Activated naive CD8-positive, alpha-beta T cell treated with anti-CD3 and anti-CD28 coated beads for 36 hours (primary cell): ENCODE measurements at regions not wholly inside any gene's neighbourhood (a gene's known extent, or its start where the extent isn't known, plus 50 kb on each side); places are given as distances from the start of the nearest gene placed in this dataset.

Experiments
- DNase-seq: peaks from one replicate; pipeline ENCODE4 v3.0.0; 2021
- H3K27ac Mint-ChIP-seq: one replicate; pipeline ENCODE4 v1.8.0; 2022; ENCODE audit warnings: mild to moderate bottlenecking, moderate library complexity, mixed read lengths
- H3K27me3 Mint-ChIP-seq: one replicate; pipeline ENCODE4 v1.8.0; 2022; ENCODE audit warnings: mild to moderate bottlenecking, mixed read lengths
- H3K36me3 Mint-ChIP-seq: one replicate; pipeline ENCODE4 v1.8.0; 2021; ENCODE audit warnings: mild to moderate bottlenecking, mixed read lengths
- H3K4me1 Mint-ChIP-seq: one replicate; pipeline ENCODE4 v1.8.0; 2021; ENCODE audit warnings: mixed read lengths
- H3K4me3 Mint-ChIP-seq: one replicate; pipeline ENCODE4 v1.8.0; 2022; ENCODE audit warnings: mild to moderate bottlenecking, moderate library complexity, mixed read lengths
- H3K9me3 Mint-ChIP-seq: one replicate; pipeline ENCODE4 v1.8.0; 2022; ENCODE audit warnings: mixed read lengths

DNA sequence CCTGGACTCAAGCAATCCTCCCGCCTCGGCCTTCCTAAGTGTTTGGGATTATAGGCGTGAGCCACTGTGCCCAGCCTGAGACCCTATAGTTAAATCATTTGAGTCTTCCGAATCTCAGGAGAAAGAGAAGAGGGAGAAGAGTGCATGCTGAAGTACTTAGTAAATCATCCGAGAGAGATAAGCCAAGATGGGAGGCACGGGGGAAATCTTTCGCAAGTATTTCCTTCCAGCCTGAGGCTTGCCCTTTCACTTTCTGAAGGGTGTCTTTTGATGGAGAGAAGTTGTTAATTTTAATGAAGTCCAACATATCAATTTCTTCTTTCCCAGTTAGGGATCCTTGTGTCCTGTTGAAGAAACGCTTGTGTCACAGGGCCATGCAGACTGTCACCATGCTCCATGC lies 97.1 kb upstream of the SLC6A6 start:
- Mint-ChIP-seq H3K9me3 (no peaks in the 10 kb centered on the region), H3K27me3 (peaks cover 4% of the 10 kb centered on the region), H3K27ac (no peak overlapping the region)

DNA sequence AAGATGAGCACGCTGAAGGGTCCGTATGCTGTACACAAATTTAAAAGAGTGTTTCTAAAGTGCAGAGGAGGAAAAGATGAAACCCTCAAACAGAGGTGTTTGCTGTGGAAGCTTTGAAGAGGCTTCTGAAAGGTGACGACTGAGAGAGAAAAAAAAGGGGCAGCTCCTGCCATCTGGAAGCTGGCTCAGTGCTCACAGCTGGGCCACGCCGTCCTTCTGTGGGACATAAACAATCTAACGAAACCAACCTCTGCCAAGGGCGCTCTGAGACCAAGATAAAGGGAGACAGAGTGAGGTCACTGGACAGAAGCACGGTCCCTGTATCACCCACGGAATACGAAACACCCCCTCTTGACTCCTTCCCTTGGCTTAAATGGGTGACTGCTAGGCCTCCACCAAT lies 96.3 kb upstream of the SLC6A6 start:
- H3K27me3 Mint-ChIP-seq: peaks cover 4% of the 10 kb centered on the region
- DNase-seq: no peak
- no peaks in the 10 kb centered on the region for H3K36me3 Mint-ChIP-seq
- no peak overlapping the region for H3K4me3 Mint-ChIP-seq
- H3K4me1 Mint-ChIP-seq: no peaks in the 10 kb centered on the region
- no peak overlapping the region for H3K27ac Mint-ChIP-seq
- no peaks in the 10 kb centered on the region for H3K9me3 Mint-ChIP-seq

More for the DNA sequence above, 97.1 kb upstream of the SLC6A6 start:
- no peak for DNase-seq
- Mint-ChIP-seq H3K4me3 (no peak overlapping the region), H3K36me3 (no peaks in the 10 kb centered on the region), H3K4me1 (no peaks in the 10 kb centered on the region)

GRCh38 chr3:14307656-14308302 lies 94.6 kb upstream of the SLC6A6 start:
- H3K4me3 Mint-ChIP-seq: no peak overlapping the region
- H3K4me1 Mint-ChIP-seq: no peaks in the 10 kb centered on the region
- no peaks in the 10 kb centered on the region for H3K9me3 Mint-ChIP-seq
- no peak overlapping the region for H3K27ac Mint-ChIP-seq
- peaks cover 7% of the 10 kb centered on the region for H3K27me3 Mint-ChIP-seq
- no peaks in the 10 kb centered on the region for H3K36me3 Mint-ChIP-seq
- no peak for DNase-seq

GRCh38 chr3:14311729-14312128 lies 90.7 kb upstream of the SLC6A6 start:
- no peak for DNase-seq
- Mint-ChIP-seq H3K4me1 (no peaks in the 10 kb centered on the region), H3K27me3 (peaks cover 3% of the 10 kb centered on the region), H3K4me3 (no peak overlapping the region), H3K9me3 (no peaks in the 10 kb centered on the region), H3K27ac (no peak overlapping the region), H3K36me3 (no peaks in the 10 kb centered on the region)

DNA sequence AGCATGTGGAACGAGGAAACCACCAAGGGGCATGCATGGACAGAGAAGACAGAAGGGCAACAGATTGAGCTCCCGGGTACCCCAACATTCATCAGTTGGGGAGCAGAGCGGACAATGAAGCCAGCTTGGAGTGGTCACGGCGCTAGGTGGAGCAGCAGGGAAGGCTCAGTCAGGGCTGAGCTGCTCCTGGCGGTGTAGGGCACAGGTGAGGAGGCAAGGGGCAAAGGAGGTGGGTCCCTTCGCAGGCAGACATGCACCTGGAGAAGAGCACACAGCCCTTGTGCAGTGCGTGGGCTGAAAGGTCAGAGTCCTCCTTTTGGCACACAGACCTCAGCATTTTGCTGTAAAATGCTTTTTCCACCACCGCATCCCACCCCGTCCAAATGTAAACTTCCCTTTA lies 90.0 kb upstream of the SLC6A6 start:
- no peaks in the 10 kb centered on the region for H3K36me3 Mint-ChIP-seq
- no peak for DNase-seq
- H3K4me1 Mint-ChIP-seq: no peaks in the 10 kb centered on the region
- H3K4me3 Mint-ChIP-seq: no peak overlapping the region
- peaks cover 3% of the 10 kb centered on the region for H3K27me3 Mint-ChIP-seq
- H3K27ac Mint-ChIP-seq: no peak overlapping the region
- no peaks in the 10 kb centered on the region for H3K9me3 Mint-ChIP-seq

- H3K4me1 Mint-ChIP-seq: no peaks in the 10 kb centered on the region
- no peak for DNase-seq
- H3K36me3 Mint-ChIP-seq: no peaks in the 10 kb centered on the region
- H3K9me3 Mint-ChIP-seq: peaks cover 2% of the 10 kb centered on the region
- no peak overlapping the region for H3K27ac Mint-ChIP-seq
- no peaks in the 10 kb centered on the region for H3K27me3 Mint-ChIP-seq
- H3K4me3 Mint-ChIP-seq: no peak overlapping the region
Measured at GRCh38 chr3:14317057-14317553, 85.3 kb upstream of the SLC6A6 start.

GRCh38 chr3:14318646-14319045 lies 83.8 kb upstream of the SLC6A6 start:
- Mint-ChIP-seq H3K4me1 (no peaks in the 10 kb centered on the region), H3K27me3 (no peaks in the 10 kb centered on the region), H3K36me3 (no peaks in the 10 kb centered on the region), H3K9me3 (peaks cover 2% of the 10 kb centered on the region), H3K27ac (no peak overlapping the region), H3K4me3 (no peak overlapping the region)
- no peak for DNase-seq

GRCh38 chr3:14319654-14320182 lies 82.7 kb upstream of the SLC6A6 start:
- Mint-ChIP-seq H3K27me3 (no peaks in the 10 kb centered on the region), H3K4me1 (no peaks in the 10 kb centered on the region), H3K4me3 (no peak overlapping the region), H3K27ac (no peak overlapping the region), H3K9me3 (peaks cover 2% of the 10 kb centered on the region), H3K36me3 (no peaks in the 10 kb centered on the region)
- no peak for DNase-seq

DNA sequence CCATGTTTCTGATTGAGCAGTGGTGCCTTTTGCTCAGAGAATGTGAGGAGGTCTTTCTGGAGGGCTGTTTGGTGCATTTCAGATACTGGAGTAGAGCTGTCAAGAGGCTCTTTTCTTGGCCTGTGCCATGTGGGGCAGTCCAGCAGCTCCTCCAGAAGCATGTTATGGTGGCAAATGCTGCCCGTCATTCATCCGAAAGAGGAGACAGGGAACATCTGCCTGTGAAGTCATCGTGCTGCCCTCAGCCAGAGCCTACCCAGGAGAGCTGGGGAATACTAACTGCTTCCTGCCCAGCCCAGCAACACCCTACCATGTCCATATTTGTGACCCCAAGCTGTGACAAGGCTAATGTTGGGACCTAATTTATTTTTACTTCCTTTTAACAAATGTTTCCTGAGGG lies 82.2 kb upstream of the SLC6A6 start:
- H3K4me3 Mint-ChIP-seq: no peak overlapping the region
- no peak for DNase-seq
- H3K36me3 Mint-ChIP-seq: no peaks in the 10 kb centered on the region
- H3K27me3 Mint-ChIP-seq: no peaks in the 10 kb centered on the region
- no peaks in the 10 kb centered on the region for H3K4me1 Mint-ChIP-seq
- peaks cover 2% of the 10 kb centered on the region for H3K9me3 Mint-ChIP-seq
- H3K27ac Mint-ChIP-seq: no peak overlapping the region

DNA sequence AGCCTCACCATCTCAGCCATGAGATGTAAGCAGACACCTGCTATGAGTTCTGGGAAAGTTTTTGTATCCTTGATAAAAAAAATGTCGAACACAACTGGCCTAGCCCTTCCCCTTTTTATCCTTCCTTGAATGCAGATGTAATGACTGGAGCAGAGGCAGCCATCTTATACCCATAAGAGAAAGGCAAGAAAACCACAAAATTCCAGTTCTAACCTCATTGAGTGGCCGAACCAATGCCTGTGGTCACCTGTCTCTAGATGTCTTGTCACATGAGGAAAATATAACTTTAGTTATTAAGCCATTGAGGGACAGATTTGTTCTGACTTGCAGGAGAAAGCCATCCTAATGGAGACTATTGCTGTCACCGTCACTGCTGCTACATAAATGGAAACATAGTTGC lies 80.4 kb upstream of the SLC6A6 start:
- DNase-seq: no peak
- Mint-ChIP-seq H3K27ac (no peak overlapping the region), H3K36me3 (no peaks in the 10 kb centered on the region), H3K4me3 (no peak overlapping the region), H3K9me3 (peaks cover 2% of the 10 kb centered on the region), H3K27me3 (no peaks in the 10 kb centered on the region), H3K4me1 (no peaks in the 10 kb centered on the region)

- Mint-ChIP-seq H3K9me3 (peaks cover 2% of the 10 kb centered on the region), H3K27me3 (no peaks in the 10 kb centered on the region)
Measured at GRCh38 chr3:14322667-14323295, 79.6 kb upstream of the SLC6A6 start.

DNA sequence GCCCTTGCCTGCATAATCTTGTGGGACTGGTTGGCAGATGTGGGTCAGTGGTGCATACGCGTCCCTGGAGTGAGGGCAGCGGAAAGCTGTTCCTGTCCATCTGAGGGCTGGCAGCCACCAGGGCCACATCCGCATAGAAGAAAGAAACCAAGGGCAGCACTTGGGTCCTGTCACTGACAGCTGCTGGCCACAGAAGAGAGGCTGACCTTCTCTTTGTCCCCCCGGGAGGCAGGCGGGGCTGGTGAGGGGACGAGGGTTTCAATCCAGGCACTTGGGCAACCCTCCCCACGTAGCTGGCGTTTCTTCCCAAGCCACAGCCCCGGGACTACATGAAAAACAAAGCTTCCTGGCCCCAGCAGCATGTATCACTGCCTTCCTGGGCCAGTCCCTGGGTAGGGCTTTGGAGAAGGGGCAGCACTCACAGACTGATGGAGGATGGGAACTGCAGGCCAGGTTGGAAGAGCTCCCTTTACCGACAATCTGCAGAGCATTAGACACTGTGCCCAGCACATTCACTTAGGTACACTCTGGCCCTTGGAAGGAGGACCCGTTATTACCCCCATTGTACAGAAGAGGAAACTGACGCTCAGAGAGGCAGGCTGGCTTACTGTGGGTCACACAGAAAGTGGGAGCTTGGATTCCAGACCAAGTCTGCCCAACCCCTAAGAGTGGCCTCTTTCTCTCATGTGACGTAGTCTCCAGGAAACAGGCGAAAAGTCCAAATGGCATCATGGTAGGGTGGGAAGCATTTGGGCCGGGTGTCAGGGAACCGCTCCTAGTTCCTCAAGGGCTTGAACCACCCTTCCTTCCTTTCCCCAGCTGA lies 78.8 kb upstream of the SLC6A6 start:
- no peaks in the 10 kb centered on the region for H3K27me3 Mint-ChIP-seq
- no peaks in the 10 kb centered on the region for H3K4me1 Mint-ChIP-seq
- no peak overlapping the region for H3K4me3 Mint-ChIP-seq
- H3K36me3 Mint-ChIP-seq: no peaks in the 10 kb centered on the region
- no peak overlapping the region for H3K27ac Mint-ChIP-seq
- H3K9me3 Mint-ChIP-seq: peaks cover 2% of the 10 kb centered on the region
- no peak for DNase-seq

More at GRCh38 chr3:14322667-14323295, 79.6 kb upstream of the SLC6A6 start:
- Mint-ChIP-seq H3K4me3 (no peak overlapping the region), H3K4me1 (no peaks in the 10 kb centered on the region), H3K36me3 (no peaks in the 10 kb centered on the region), H3K27ac (no peak overlapping the region)
- no peak for DNase-seq

DNA sequence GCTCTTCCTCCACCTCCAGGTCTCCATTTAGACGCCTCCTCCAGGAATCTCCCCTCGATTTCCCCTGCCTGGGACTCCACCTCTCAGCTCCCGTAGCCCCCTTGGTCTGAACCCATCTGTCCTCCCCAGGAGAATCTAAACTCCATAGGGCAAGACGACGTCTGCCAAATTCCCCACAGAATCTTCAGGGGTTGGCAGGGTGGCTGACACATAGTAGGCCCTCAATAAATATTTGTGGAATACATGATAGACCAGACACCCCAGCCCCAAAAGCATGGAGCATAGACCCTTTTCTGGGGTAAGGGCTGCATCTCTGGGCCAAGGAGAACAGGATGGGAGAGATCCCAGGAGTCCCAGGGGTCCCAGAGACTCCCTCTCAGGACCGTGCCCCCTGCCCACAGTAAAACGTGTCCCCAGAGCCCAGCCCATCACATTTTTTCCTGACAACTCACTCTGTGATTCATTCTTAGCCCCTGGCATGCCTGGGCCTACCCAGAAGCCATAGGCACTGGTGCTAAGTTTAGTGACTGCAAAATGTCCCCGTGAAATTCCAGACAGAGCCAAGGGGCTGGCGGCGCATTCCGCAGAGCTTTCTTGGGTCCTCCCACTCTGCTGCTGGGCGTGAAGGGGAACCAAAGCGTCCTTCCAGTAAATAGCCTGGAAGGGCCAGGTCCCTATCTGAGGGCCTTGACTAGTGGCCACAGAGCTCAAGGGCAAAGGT lies 78.0 kb upstream of the SLC6A6 start:
- H3K4me1 Mint-ChIP-seq: no peaks in the 10 kb centered on the region
- no peaks in the 10 kb centered on the region for H3K27me3 Mint-ChIP-seq
- H3K9me3 Mint-ChIP-seq: peaks cover 2% of the 10 kb centered on the region
- no peaks in the 10 kb centered on the region for H3K36me3 Mint-ChIP-seq
- no peak for DNase-seq
- H3K4me3 Mint-ChIP-seq: no peak overlapping the region
- no peak overlapping the region for H3K27ac Mint-ChIP-seq

- H3K9me3 Mint-ChIP-seq: no peaks in the 10 kb centered on the region
- H3K27ac Mint-ChIP-seq: no peak overlapping the region
- no peaks in the 10 kb centered on the region for H3K36me3 Mint-ChIP-seq
- no peaks in the 10 kb centered on the region for H3K4me1 Mint-ChIP-seq
- DNase-seq: no peak
- H3K4me3 Mint-ChIP-seq: no peak overlapping the region
- peaks cover 3% of the 10 kb centered on the region for H3K27me3 Mint-ChIP-seq
Measured at GRCh38 chr3:14328422-14328821, 74.0 kb upstream of the SLC6A6 start.
